ENCODE measurements at regions not wholly inside any gene's neighbourhood (a gene's known extent, or its start where the extent isn't known, plus 50 kb on each side); places are given as distances from the start of the nearest gene placed in this dataset.
"Not testable (repeated sequence)": the region's sequence is repeated elsewhere in the genome, so short reads cannot be mapped to it uniquely, and the experiment has no call there.

- TF ChIP-seq CTCF (conservative IDR thresholded peaks at IDR 0.05; ENCODE audit: low read length): no peak
- DNase-seq (ENCODE audit: low read depth): no peak
- H3K4me3 ChIP-seq (ENCODE audit: low read length): no peak overlapping the region
These were observed 391.8 kb upstream of the CRIM1 start for GRCh38 chr2:35963824-35964223.

GRCh38 chr2:35963357-35963756 is 392.2 kb upstream of the CRIM1 start:
- H3K4me3 ChIP-seq (ENCODE audit: low read length): no peak overlapping the region
- DNase-seq (ENCODE audit: low read depth): no peak
- no peak for TF ChIP-seq CTCF (conservative IDR thresholded peaks at IDR 0.05; ENCODE audit: low read length)

GRCh38 chr2:35962585-35963146 is 392.9 kb upstream of the CRIM1 start:
- no peak for TF ChIP-seq CTCF (conservative IDR thresholded peaks at IDR 0.05; ENCODE audit: low read length)
- H3K4me3 ChIP-seq (ENCODE audit: low read length): no peak overlapping the region
- no peak for DNase-seq (ENCODE audit: low read depth)

GRCh38 chr2:35960596-35960995 is 395.0 kb upstream of the CRIM1 start:
- TF ChIP-seq CTCF (conservative IDR thresholded peaks at IDR 0.05; ENCODE audit: low read length): no peak
- H3K4me3 ChIP-seq (ENCODE audit: low read length): no peak overlapping the region
- DNase-seq (ENCODE audit: low read depth): no peak

- not testable (repeated sequence) for DNase-seq (ENCODE audit: low read depth); H3K4me3 ChIP-seq (ENCODE audit: low read length)
These were observed 398.5 kb upstream of the CRIM1 start for GRCh38 chr2:35957053-35957452.

- TF ChIP-seq CTCF (conservative IDR thresholded peaks at IDR 0.05; ENCODE audit: low read length): no peak
- no peak for DNase-seq (ENCODE audit: low read depth)
- no peak overlapping the region for H3K4me3 ChIP-seq (ENCODE audit: low read length)
These were observed 409.1 kb upstream of the CRIM1 start for GRCh38 chr2:35946478-35946877.

GRCh38 chr2:35938838-35939237 is 416.7 kb upstream of the CRIM1 start:
- DNase-seq (ENCODE audit: low read depth): no peak
- no peak for TF ChIP-seq CTCF (conservative IDR thresholded peaks at IDR 0.05; ENCODE audit: low read length)
- H3K4me3 ChIP-seq (ENCODE audit: low read length): no peak overlapping the region

GRCh38 chr2:35933031-35933430 is 422.5 kb upstream of the CRIM1 start:
- TF ChIP-seq CTCF (conservative IDR thresholded peaks at IDR 0.05; ENCODE audit: low read length): no peak
- no peak overlapping the region for H3K4me3 ChIP-seq (ENCODE audit: low read length)
- no peak for DNase-seq (ENCODE audit: low read depth)

All from AG10803 (cell line).